Activated B cell treated with CpG ODN at 0.5 μM for 24 hours (primary cell): ENCODE measurements at regions not wholly inside any gene's neighbourhood (a gene's known extent, or its start where the extent isn't known, plus 50 kb on each side); places are given as distances from the start of the nearest gene placed in this dataset.

Source experiments
- ATAC-seq: fragments of 200-7000 bp; cut with Tn5 transposase; one replicate; pipeline ENCODE4 v1.10.0; 2021; ENCODE audit warnings: low read depth, mild to moderate bottlenecking, moderate library complexity
- CTCF ChIA-PET: fragments of 350-600 bp; sonication (Branson Sonifier 250); formaldehyde crosslinking; loops from one replicate; lab custom pipeline; 2021; ENCODE audit warnings: antibody characterized with exemption; lab: Charles Lee
- POLR2A ChIA-PET: fragments of 350-600 bp; sonication (Branson Sonifier 250); formaldehyde crosslinking; loops from one replicate; lab custom pipeline; 2021; ENCODE audit warnings: antibody characterized with exemption; lab: Charles Lee
- DNase-seq: peaks from one replicate; pipeline ENCODE4 v3.0.0; 2022
- H3K27ac Mint-ChIP-seq: one replicate; pipeline ENCODE4 v1.8.0; 2020; ENCODE audit warnings: mixed read lengths
- H3K27me3 Mint-ChIP-seq: one replicate; pipeline ENCODE4 v1.8.0; 2021; ENCODE audit warnings: mixed read lengths
- H3K36me3 Mint-ChIP-seq: one replicate; pipeline ENCODE4 v1.8.0; 2021; ENCODE audit warnings: low read depth, mixed read lengths
- H3K4me1 Mint-ChIP-seq: one replicate; pipeline ENCODE4 v1.8.0; 2021; ENCODE audit warnings: mixed read lengths
- H3K4me3 Mint-ChIP-seq: one replicate; pipeline ENCODE4 v1.8.0; 2020; ENCODE audit warnings: mild to moderate bottlenecking, mixed read lengths
- H3K9me3 Mint-ChIP-seq: one replicate; pipeline ENCODE4 v1.8.0; 2020; ENCODE audit warnings: mixed read lengths
- intact Hi-C: fragments of 100-400 bp; cut with micrococcal nuclease; formaldehyde crosslinking; loops from one replicate; pipeline ENCODE4 v1.15.1; 2024
- TF ChIP-seq, protein P1 (sequence below): fragments of 200-600 bp; IDR thresholded peaks from one replicate; pipeline ENCODE4 v1.8.0; 2022; ENCODE audit warnings: antibody characterized with exemption, mild to moderate bottlenecking

DNA sequence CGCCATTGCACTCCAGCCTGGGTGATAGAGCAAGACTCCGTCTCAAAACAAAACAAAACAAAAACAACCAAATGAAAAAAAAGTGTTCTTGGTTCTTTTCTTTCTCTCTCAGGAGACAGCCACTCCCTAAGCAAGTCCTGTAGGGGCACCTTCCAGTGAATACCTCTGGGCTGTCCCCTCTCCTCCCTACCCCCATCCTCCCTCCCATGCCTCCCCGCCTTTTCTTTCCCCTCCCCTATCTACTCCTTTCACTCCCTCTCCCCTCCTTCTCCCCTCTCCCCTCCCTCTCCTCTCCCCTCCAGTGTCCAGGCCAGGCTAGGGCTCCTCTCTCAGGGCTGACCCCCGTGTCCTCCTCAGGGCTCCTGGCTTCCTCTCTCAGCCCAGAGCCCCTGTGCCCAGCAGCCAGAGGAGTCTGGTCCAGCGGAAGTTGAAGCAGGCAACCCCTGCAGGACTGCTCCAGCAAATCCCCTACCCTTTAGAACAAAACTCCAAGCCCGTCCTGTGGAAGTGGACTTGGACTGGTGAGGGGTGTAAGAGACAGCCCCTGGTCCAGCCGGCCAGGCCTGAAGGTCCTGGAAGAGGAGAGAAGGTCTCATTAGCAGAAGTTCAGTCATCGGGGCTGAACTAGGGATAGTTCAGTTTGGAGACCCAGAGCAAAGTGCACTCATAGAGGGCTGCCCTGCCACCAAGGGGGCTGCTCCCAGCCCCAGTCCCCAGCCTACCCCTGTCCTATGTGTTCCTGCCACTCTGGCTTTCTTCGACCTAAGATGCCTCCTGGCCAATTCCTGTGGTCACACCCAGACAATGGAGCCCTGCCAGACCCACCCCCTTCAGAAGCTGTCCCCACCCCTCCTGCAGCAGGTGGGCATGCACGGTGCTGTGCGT lies 79.8 kb upstream of the IQSEC1 start:
- Mint-ChIP-seq H3K9me3 (peaks cover 16% of the 10 kb centered on the region), H3K27me3 (peaks cover 4% of the 10 kb centered on the region), H3K4me1 (peaks cover 8% of the 10 kb centered on the region), H3K4me3 (no peak overlapping the region), H3K36me3 (peaks cover 3% of the 10 kb centered on the region), H3K27ac (no peak overlapping the region)
- intact Hi-C loops: no loop called here
- ChIA-PET CTCF (no interaction called here), POLR2A (no interaction called here)
- TF ChIP-seq, protein P1, sequence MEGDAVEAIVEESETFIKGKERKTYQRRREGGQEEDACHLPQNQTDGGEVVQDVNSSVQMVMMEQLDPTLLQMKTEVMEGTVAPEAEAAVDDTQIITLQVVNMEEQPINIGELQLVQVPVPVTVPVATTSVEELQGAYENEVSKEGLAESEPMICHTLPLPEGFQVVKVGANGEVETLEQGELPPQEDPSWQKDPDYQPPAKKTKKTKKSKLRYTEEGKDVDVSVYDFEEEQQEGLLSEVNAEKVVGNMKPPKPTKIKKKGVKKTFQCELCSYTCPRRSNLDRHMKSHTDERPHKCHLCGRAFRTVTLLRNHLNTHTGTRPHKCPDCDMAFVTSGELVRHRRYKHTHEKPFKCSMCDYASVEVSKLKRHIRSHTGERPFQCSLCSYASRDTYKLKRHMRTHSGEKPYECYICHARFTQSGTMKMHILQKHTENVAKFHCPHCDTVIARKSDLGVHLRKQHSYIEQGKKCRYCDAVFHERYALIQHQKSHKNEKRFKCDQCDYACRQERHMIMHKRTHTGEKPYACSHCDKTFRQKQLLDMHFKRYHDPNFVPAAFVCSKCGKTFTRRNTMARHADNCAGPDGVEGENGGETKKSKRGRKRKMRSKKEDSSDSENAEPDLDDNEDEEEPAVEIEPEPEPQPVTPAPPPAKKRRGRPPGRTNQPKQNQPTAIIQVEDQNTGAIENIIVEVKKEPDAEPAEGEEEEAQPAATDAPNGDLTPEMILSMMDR: no peak
- no peak for DNase-seq
- no peak for ATAC-seq

GRCh38 chr3:13150624-13151023 lies 77.4 kb upstream of the IQSEC1 start:
- ChIA-PET POLR2A (no interaction called here), CTCF (no interaction called here)
- intact Hi-C loops: no loop called here
- no peak for DNase-seq
- no peak for ATAC-seq
- peaks cover 8% of the 10 kb centered on the region for H3K4me1 Mint-ChIP-seq
- TF ChIP-seq, protein P1: no peak
- H3K27me3 Mint-ChIP-seq: peaks cover 3% of the 10 kb centered on the region
- no peaks in the 10 kb centered on the region for H3K36me3 Mint-ChIP-seq
- no peak overlapping the region for H3K4me3 Mint-ChIP-seq
- peaks cover 10% of the 10 kb centered on the region for H3K9me3 Mint-ChIP-seq
- H3K27ac Mint-ChIP-seq: no peak overlapping the region

- TF ChIP-seq, protein P1: no peak
- H3K4me3 Mint-ChIP-seq: peak overlapping the region; percentile 78
- no peak overlapping the region for H3K27ac Mint-ChIP-seq
- intact Hi-C loops: no loop called here
- DNase-seq: no peak
- peaks cover 3% of the 10 kb centered on the region for H3K27me3 Mint-ChIP-seq
- ChIA-PET CTCF (no interaction called here), POLR2A (interaction anchor here (0.6 kb wide), 1 partner anchor 1189 kb away, joined by 7 read pairs; no protein-coding TSS in a partner anchor)
- ATAC-seq: no peak
- H3K4me1 Mint-ChIP-seq: peaks cover 8% of the 10 kb centered on the region
- H3K9me3 Mint-ChIP-seq: peaks cover under 1% of the 10 kb centered on the region
- no peaks in the 10 kb centered on the region for H3K36me3 Mint-ChIP-seq
Measured at GRCh38 chr3:13149330-13150108, 76.3 kb upstream of the IQSEC1 start.

DNA sequence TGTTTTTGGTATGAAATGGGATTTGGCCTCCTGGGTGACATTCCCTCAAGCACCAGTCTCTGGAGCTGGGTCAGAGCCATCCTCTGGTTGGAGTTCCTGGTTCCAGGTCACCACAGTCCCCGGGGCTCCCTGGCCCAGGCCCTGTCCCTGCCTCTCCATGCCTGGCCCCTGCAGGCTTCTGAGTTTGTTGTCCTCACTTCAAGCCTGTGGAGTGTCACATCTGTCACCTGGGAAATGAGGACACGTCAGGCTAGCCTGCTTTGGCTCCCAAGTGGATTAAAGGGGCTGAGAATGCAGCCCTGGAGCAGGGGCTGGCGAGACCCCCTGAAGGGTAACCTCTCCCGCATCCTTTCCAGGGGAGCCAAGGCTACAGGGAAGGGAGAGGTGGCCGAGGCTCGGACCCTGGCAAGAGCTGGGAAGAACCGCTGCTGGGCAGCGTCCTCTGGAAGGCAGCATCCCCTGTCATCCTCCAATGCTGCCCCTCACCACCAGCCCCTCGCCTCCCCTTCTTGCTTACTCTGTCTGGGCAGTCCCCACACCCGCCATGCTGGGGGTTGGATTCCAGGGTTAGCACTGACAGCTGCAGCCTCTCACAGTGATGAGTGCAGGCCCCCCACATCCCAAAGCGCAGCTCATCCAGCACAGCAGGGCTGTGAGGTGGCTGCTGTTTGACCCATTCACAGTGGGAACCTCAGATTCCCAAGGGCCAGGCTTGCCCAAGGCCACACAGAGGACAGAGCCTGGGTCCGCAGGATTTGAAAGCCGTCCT lies 75.5 kb upstream of the IQSEC1 start:
- H3K4me1 Mint-ChIP-seq: peaks cover 8% of the 10 kb centered on the region
- DNase-seq: no peak
- ATAC-seq: no peak
- TF ChIP-seq, protein P1: no peak
- POLR2A ChIA-PET: interaction anchor here (0.6 kb wide), 1 partner anchor 1189 kb away, joined by 7 read pairs; no protein-coding TSS in a partner anchor
- no peak overlapping the region for H3K4me3 Mint-ChIP-seq
- H3K36me3 Mint-ChIP-seq: no peaks in the 10 kb centered on the region
- peaks cover 2% of the 10 kb centered on the region for H3K27me3 Mint-ChIP-seq
- CTCF ChIA-PET: interaction anchor here (0.6 kb wide), 1 partner anchor 17 kb away, joined by 3 read pairs; no protein-coding TSS in a partner anchor
- intact Hi-C loops: no loop called here
- H3K9me3 Mint-ChIP-seq: no peaks in the 10 kb centered on the region
- H3K27ac Mint-ChIP-seq: no peak overlapping the region
